DOHH2 (cell line): ENCODE measurements at regions not wholly inside any gene's neighbourhood (a gene's known extent, or its start where the extent isn't known, plus 50 kb on each side); places are given as distances from the start of the nearest gene placed in this dataset.
A peak's percentile ranks its signal among the peaks of the same experiment; 100 is the strongest.

Experiments used
- H3F3A ChIP-seq: fragments of 200-600 bp; sonication (generic), shearing (Covaris generic); 2 replicates; pipeline ENCODE4 v1.6.0; 2016; ENCODE audit warnings: antibody characterized with exemption, mild to moderate bottlenecking; ENCODE audit not compliant: control insufficient read depth, insufficient read depth
- H3K27ac ChIP-seq: fragments of 200-600 bp; sonication (generic); 2 replicates; pipeline ENCODE4 v1.5.1; 2014; ENCODE audit warnings: low read depth, mild to moderate bottlenecking, low read length, moderate library complexity
- H3K27me3 ChIP-seq: fragments of 200-600 bp; sonication (generic); 2 replicates; pipeline ENCODE4 v1.6.1; 2014; ENCODE audit warnings: mild to moderate bottlenecking, low read length, mixed read lengths; ENCODE audit not compliant: control insufficient read depth
- H3K36me3 ChIP-seq: fragments of 200-600 bp; sonication (generic); 2 replicates; pipeline ENCODE4 v1.6.1; 2014; ENCODE audit warnings: mild to moderate bottlenecking, low read length, moderate library complexity, mixed read lengths; ENCODE audit not compliant: control insufficient read depth
- H3K4me1 ChIP-seq: fragments of 200-600 bp; sonication (generic); 2 replicates; pipeline ENCODE4 v1.6.1; 2014; ENCODE audit warnings: mild to moderate bottlenecking, low read length, mixed read lengths; ENCODE audit not compliant: control insufficient read depth
- H3K4me2 ChIP-seq: fragments of 200-600 bp; sonication (generic); 2 replicates; pipeline ENCODE4 v1.6.0; 2014; ENCODE audit warnings: mild to moderate bottlenecking, low read length, moderate library complexity
- H3K4me3 ChIP-seq: fragments of 200-600 bp; sonication (generic); 2 replicates; pipeline ENCODE4 v1.5.1; 2014; ENCODE audit warnings: mild to moderate bottlenecking, low read length, mixed read lengths
- H3K79me2 ChIP-seq: fragments of 200-600 bp; sonication (generic); 2 replicates; pipeline ENCODE4 v1.6.1; 2014; ENCODE audit warnings: mild to moderate bottlenecking, low read length, mixed read lengths; ENCODE audit not compliant: control insufficient read depth
- H3K9me2 ChIP-seq: fragments of 200-600 bp; sonication (generic); replicated peaks from 2 replicates; pipeline ENCODE4 v1.6.1; 2014; ENCODE audit warnings: mild to moderate bottlenecking, low read length, mixed read lengths; ENCODE audit not compliant: control insufficient read depth
- H3K9me3 ChIP-seq: fragments of 200-600 bp; sonication (generic); 2 replicates; pipeline ENCODE4 v1.6.1; 2014; ENCODE audit warnings: antibody characterized with exemption, low read length, mixed read lengths; ENCODE audit not compliant: control insufficient read depth, insufficient read depth
- H4K20me1 ChIP-seq: fragments of 200-600 bp; sonication (generic); 2 replicates; pipeline ENCODE4 v1.6.0; 2014; ENCODE audit warnings: low read depth, mild to moderate bottlenecking, antibody characterized with exemption, low read length, moderate library complexity; ENCODE audit not compliant: control insufficient read depth, insufficient read depth
- CTCF ChIP-seq: fragments of 200-600 bp; sonication (generic); IDR thresholded peaks from one replicate; pipeline ENCODE4 v1.5.1; 2014; ENCODE audit warnings: antibody characterized with exemption, mild to moderate bottlenecking, low read depth, low read length; ENCODE audit not compliant: poor library complexity, severe bottlenecking
- EZH2phosphoT487 ChIP-seq: fragments of 200-600 bp; sonication (generic); IDR thresholded peaks from 2 replicates; pipeline ENCODE4 v1.6.1; 2017; ENCODE audit warnings: borderline replicate concordance, mild to moderate bottlenecking, antibody characterized with exemption, low read length, moderate library complexity, mixed read lengths

GRCh38 chr14:71714225-71714624 is 218.0 kb upstream of the RGS6 start:
- no peaks in the 10 kb centered on the region for H3F3A ChIP-seq
- no peak overlapping the region for H3K4me3 ChIP-seq
- no peaks in the 10 kb centered on the region for H3K4me1 ChIP-seq
- no peaks in the 10 kb centered on the region for H3K27me3 ChIP-seq
- H4K20me1 ChIP-seq: no peaks in the 10 kb centered on the region
- TF ChIP-seq CTCF (no peak), EZH2phosphoT487 (no peak)
- no peak overlapping the region for H3K27ac ChIP-seq
- no peaks in the 10 kb centered on the region for H3K79me2 ChIP-seq
- H3K36me3 ChIP-seq: peaks cover 4% of the 10 kb centered on the region
- no peak overlapping the region for H3K4me2 ChIP-seq
- H3K9me3 ChIP-seq: no peaks in the 10 kb centered on the region
- H3K9me2 ChIP-seq: no peaks in the 10 kb centered on the region

- Histone ChIP-seq H3K36me3 (no peaks in the 10 kb centered on the region), H4K20me1 (no peaks in the 10 kb centered on the region), H3K4me3 (no peak overlapping the region), H3K27me3 (no peaks in the 10 kb centered on the region), H3K4me2 (no peak overlapping the region), H3F3A (no peaks in the 10 kb centered on the region), H3K79me2 (no peaks in the 10 kb centered on the region), H3K9me2 (no peaks in the 10 kb centered on the region), H3K9me3 (no peaks in the 10 kb centered on the region), H3K27ac (no peak overlapping the region), H3K4me1 (no peaks in the 10 kb centered on the region)
- TF ChIP-seq CTCF (no peak), EZH2phosphoT487 (no peak)
Observed at GRCh38 chr14:71716041-71716772, 216.0 kb upstream of the RGS6 start.

GRCh38 chr14:71720978-71721624 is 211.1 kb upstream of the RGS6 start:
- no peak overlapping the region for H3K4me2 ChIP-seq
- no peaks in the 10 kb centered on the region for H4K20me1 ChIP-seq
- no peaks in the 10 kb centered on the region for H3F3A ChIP-seq
- TF ChIP-seq CTCF (peak; percentile 74), EZH2phosphoT487 (no peak)
- H3K9me2 ChIP-seq: no peaks in the 10 kb centered on the region
- H3K4me1 ChIP-seq: no peaks in the 10 kb centered on the region
- no peaks in the 10 kb centered on the region for H3K79me2 ChIP-seq
- no peaks in the 10 kb centered on the region for H3K27me3 ChIP-seq
- H3K36me3 ChIP-seq: peaks cover 6% of the 10 kb centered on the region; the same call in 1 of the 2 replicates
- no peaks in the 10 kb centered on the region for H3K9me3 ChIP-seq
- no peak overlapping the region for H3K27ac ChIP-seq
- H3K4me3 ChIP-seq: no peak overlapping the region
